Body of pancreas (tissue), 4 donors: ENCODE measurements at regions not wholly inside any gene's neighbourhood (a gene's known extent, or its start where the extent isn't known, plus 50 kb on each side); places are given as distances from the start of the nearest gene placed in this dataset.

Experiments used
- CTCF ChIP-seq, 7 experiments: fragments of 450-650 bp in 4 of 7; fragments of 200-600 bp in 3 of 7; sonication (generic) in 3 of 7; IDR thresholded peaks; one replicate each; pipeline ENCODE4 v1.5.1; 2016 to 2019; ENCODE audit warnings: antibody characterized with exemption in 7 of 7
- POLR2A ChIP-seq, 3 donors: fragments of 450-650 bp; IDR thresholded peaks; one replicate each; pipeline ENCODE4 v1.6.1; 2016; ENCODE audit warnings: antibody characterized with exemption in 3 of 3, mild to moderate bottlenecking in 2 of 3

DNA sequence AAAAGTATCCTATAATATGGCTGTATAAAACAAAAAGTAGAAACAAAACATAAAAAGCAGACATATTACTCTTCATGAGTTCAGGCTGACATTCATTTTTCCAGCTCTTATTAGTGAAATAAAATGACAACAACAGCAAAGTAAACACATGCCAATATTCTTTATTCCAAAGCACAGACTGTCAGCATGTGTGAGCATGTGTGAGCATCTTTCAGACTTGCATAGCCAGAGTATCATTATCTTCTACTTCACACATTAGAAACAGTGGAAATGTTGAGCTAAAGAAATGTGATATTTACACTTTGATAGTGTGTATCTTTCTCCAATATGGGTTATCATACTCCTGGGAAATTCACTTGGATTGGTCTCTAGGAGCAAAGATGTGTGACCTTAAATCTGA, 476.6 kb upstream of the TMEM132C start:
- TF ChIP-seq CTCF (IDR thresholded peaks at IDR 0.05) = no peak
- TF ChIP-seq POLR2A (IDR thresholded peaks at IDR 0.05) = no peak
